Keratinocyte (primary cell): ENCODE measurements at regions not wholly inside any gene's neighbourhood (a gene's known extent, or its start where the extent isn't known, plus 50 kb on each side); places are given as distances from the start of the nearest gene placed in this dataset.

Experiments used
- DNase-seq: peaks from one replicate; pipeline ENCODE4 v3.0.0-alpha.2; 2011; ENCODE audit warnings: low read depth, missing footprints, low spot score
- FAIRE-seq: peaks from 2 replicates; lab custom pipeline; 2011; peaks lifted over from hg19 to GRCh38; lab: Jason Lieb, UNC
- H2AFZ ChIP-seq: 2 replicates; pipeline ENCODE4 v1.6.0; 2012; ENCODE audit warnings: low read length, control low read depth, inconsistent platforms; ENCODE audit not compliant: control insufficient read depth
- H3K27ac ChIP-seq: 2 replicates; pipeline ENCODE4 v1.5.1; 2011; ENCODE audit warnings: low read length; ENCODE audit not compliant: control insufficient read depth, insufficient read depth
- H3K27me3 ChIP-seq: 3 replicates; pipeline ENCODE4 v1.6.0; 2011; ENCODE audit warnings: low read length; ENCODE audit not compliant: control insufficient read depth, insufficient read depth; ENCODE audit errors: extremely low read depth
- H3K36me3 ChIP-seq, 2 experiments: 2 replicates in 1 of 2; 3 replicates in 1 of 2; pipeline ENCODE4 v1.5.1; 2011; ENCODE audit warnings: low read length in 2 of 2, mild to moderate bottlenecking in 1 of 2; ENCODE audit not compliant: control insufficient read depth in 2 of 2, insufficient read depth in 2 of 2; ENCODE audit errors: extremely low read depth in 1 of 2
- H3K4me1 ChIP-seq: 3 replicates; pipeline ENCODE4 v1.5.1; 2011; ENCODE audit warnings: low read length; ENCODE audit not compliant: control insufficient read depth, insufficient read depth; ENCODE audit errors: extremely low read depth
- H3K4me2 ChIP-seq: 3 replicates; pipeline ENCODE4 v1.6.0; 2011; ENCODE audit warnings: low read depth, low read length; ENCODE audit not compliant: control insufficient read depth, insufficient read depth; ENCODE audit errors: extremely low read depth
- H3K4me3 ChIP-seq, 3 experiments: fragments of 200-600 bp in 1 of 3; sonication (generic) in 1 of 3; 2 replicates in 2 of 3; 3 replicates in 1 of 3; pipeline ENCODE4 v1.5.1; 2011 to 2016; ENCODE audit warnings: low read length in 3 of 3, mild to moderate bottlenecking in 3 of 3, control low read depth in 2 of 3, inconsistent platforms in 1 of 3, low read depth in 1 of 3, mixed read lengths in 1 of 3, mixed run types in 1 of 3, moderate library complexity in 1 of 3; ENCODE audit not compliant: control insufficient read depth in 2 of 3, insufficient read depth in 2 of 3; ENCODE audit errors: extremely low read depth in 1 of 3
- H3K79me2 ChIP-seq: 2 replicates; pipeline ENCODE4 v1.6.0; 2012; ENCODE audit warnings: low read length; ENCODE audit not compliant: control insufficient read depth, insufficient read depth
- H3K9ac ChIP-seq: 3 replicates; pipeline ENCODE4 v1.6.0; 2011; ENCODE audit warnings: low read length; ENCODE audit not compliant: control insufficient read depth, insufficient read depth; ENCODE audit errors: extremely low read depth
- H3K9me1 ChIP-seq: 3 replicates; pipeline ENCODE4 v1.6.0; 2011; ENCODE audit warnings: low read length; ENCODE audit not compliant: control insufficient read depth, insufficient read depth; ENCODE audit errors: extremely low read depth
- H3K9me3 ChIP-seq: 2 replicates; pipeline ENCODE4 v1.5.1; 2012; ENCODE audit warnings: low read depth, low read length; ENCODE audit not compliant: control insufficient read depth
- H4K20me1 ChIP-seq: 3 replicates; pipeline ENCODE4 v1.6.0; 2011; ENCODE audit warnings: low read length; ENCODE audit not compliant: control insufficient read depth, insufficient read depth; ENCODE audit errors: extremely low read depth
- CTCF ChIP-seq, 3 experiments: IDR thresholded peaks in 1 of 3; conservative IDR thresholded peaks in 1 of 3; optimal IDR thresholded peaks in 1 of 3; 2 replicates in 2 of 3; 3 replicates in 1 of 3; pipeline versions ENCODE3 to v1.5.1; 2011; ENCODE audit warnings: low read length in 3 of 3, mild to moderate bottlenecking in 3 of 3, moderate library complexity in 2 of 3, control low read depth in 1 of 3, inconsistent platforms in 1 of 3; ENCODE audit not compliant: insufficient read depth in 2 of 3; ENCODE audit errors: extremely low read depth in 1 of 3
- EZH2 ChIP-seq: IDR thresholded peaks from one replicate; pipeline ENCODE4 v1.6.1; 2012; ENCODE audit warnings: inconsistent platforms, mild to moderate bottlenecking, low read length, moderate library complexity
- dilution Hi-C: fragments of 300-500 bp; cut with MboI; formaldehyde crosslinking; loops from one replicate; pipeline ENCODE4 v1.7.0; 2020; ENCODE audit warnings: low sequenced_read_pairs; ENCODE audit not compliant: extremely low pct_ligation_motif_present

DNA sequence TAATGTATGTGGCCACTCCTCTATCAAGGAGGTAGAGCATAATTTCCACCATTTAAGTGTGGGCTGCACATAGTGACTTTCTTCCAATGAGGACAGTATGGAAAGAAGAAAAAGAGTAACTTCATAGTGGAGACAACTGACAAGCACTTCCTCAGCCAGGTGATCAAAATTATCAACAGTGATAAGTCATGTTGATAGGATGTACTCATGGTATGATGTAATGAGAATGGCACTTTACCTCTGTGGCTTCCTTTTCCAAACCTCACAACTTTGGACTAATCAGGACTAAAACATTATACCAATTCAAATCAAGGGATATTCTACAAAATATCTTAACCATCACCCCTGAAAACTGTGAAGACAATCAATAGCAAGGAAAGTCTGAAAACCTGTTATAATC lies 302.3 kb upstream of the CITED2 start:
- H3K27me3 ChIP-seq = no peaks in the 10 kb centered on the region
- H4K20me1 ChIP-seq = no peaks in the 10 kb centered on the region
- no peak for DNase-seq
- no peak overlapping the region for H3K9ac ChIP-seq
- H3K4me3 ChIP-seq = no peak overlapping the region
- dilution Hi-C loops = no loop called here
- no peaks in the 10 kb centered on the region for H3K9me1 ChIP-seq
- H3K4me1 ChIP-seq = no peaks in the 10 kb centered on the region
- no peak overlapping the region for H3K27ac ChIP-seq
- H3K9me3 ChIP-seq = no peaks in the 10 kb centered on the region
- FAIRE-seq = no peak
- H3K79me2 ChIP-seq = no peaks in the 10 kb centered on the region
- no peak overlapping the region for H3K4me2 ChIP-seq
- TF ChIP-seq CTCF (optimal IDR thresholded peaks at IDR 0.05 in 1 of 3, IDR thresholded peaks at IDR 0.05 in 1 of 3, conservative IDR thresholded peaks at IDR 0.05 in 1 of 3; ENCODE audit: extremely low read depth in 1 of 3, insufficient read depth in 2 of 3, low read length in 3 of 3) (no peak), EZH2 (no peak)
- H2AFZ ChIP-seq = no peak overlapping the region
- no peaks in the 10 kb centered on the region for H3K36me3 ChIP-seq

GRCh38 chr6:139666284-139666683 lies 291.8 kb upstream of the CITED2 start:
- Histone ChIP-seq H3K4me1 (no peaks in the 10 kb centered on the region), H3K9me1 (no peaks in the 10 kb centered on the region), H3K9ac (no peak overlapping the region), H3K4me3 (no peak overlapping the region), H3K27me3 (no peaks in the 10 kb centered on the region), H2AFZ (no peak overlapping the region), H3K9me3 (no peaks in the 10 kb centered on the region), H3K79me2 (no peaks in the 10 kb centered on the region), H3K36me3 (no peaks in the 10 kb centered on the region), H3K27ac (no peak overlapping the region), H3K4me2 (no peak overlapping the region), H4K20me1 (no peaks in the 10 kb centered on the region)
- dilution Hi-C loops = no loop called here
- FAIRE-seq (no peak), DNase-seq (no peak)
- TF ChIP-seq EZH2 = no peak
- no peak for TF ChIP-seq CTCF (optimal IDR thresholded peaks at IDR 0.05 in 1 of 3, IDR thresholded peaks at IDR 0.05 in 1 of 3, conservative IDR thresholded peaks at IDR 0.05 in 1 of 3; ENCODE audit: extremely low read depth in 1 of 3, insufficient read depth in 2 of 3, low read length in 3 of 3)
